HepG2 (cell line): ENCODE measurements at regions not wholly inside any gene's neighbourhood (a gene's known extent, or its start where the extent isn't known, plus 50 kb on each side); places are given as distances from the start of the nearest gene placed in this dataset.
"Not testable (repeated sequence)": the region's sequence is repeated elsewhere in the genome, so short reads cannot be mapped to it uniquely, and the experiment has no call there.

Experiments
- ATAC-seq: fragments of 200-7000 bp; cut with Tn5 transposase; 3 replicates; pipeline ENCODE4 v1.9.1; 2020; ENCODE audit warnings: mild to moderate bottlenecking, moderate library complexity
- BruUV-seq: library from RNA; stranded (reverse); fragments of 400-500 nt; replicated peaks from 2 replicates; lab custom pipeline; 2021; lab: Mats Ljungman, UMichigan
- CTCF ChIA-PET: fragments of 300-600 bp; formaldehyde crosslinking; extraction: SDS; loops from one replicate; lab custom pipeline; 2021; ENCODE audit warnings: low total read pairs, inconsistent platforms, low intra/inter-chr PET ratio; lab: Yijun Ruan, JAX
- POLR2A ChIA-PET: fragments of 350-600 bp; sonication (Branson Sonifier 250); formaldehyde crosslinking; loops from one replicate; lab custom pipeline; 2020; ENCODE audit warnings: antibody characterized with exemption, inconsistent platforms; lab: Yijun Ruan, JAX
- DNase-seq: peaks from one replicate; pipeline ENCODE4 v3.0.0-alpha.2; 2015; ENCODE audit warnings: low spot score
- FAIRE-seq: peaks from 3 replicates; lab custom pipeline; 2011; peaks lifted over from hg19 to GRCh38; lab: Jason Lieb, UNC
- H2AFZ ChIP-seq: one replicate; pipeline ENCODE4 v1.6.1; 2011; ENCODE audit warnings: low read length, inconsistent platforms
- H3K27ac ChIP-seq: fragments of 300-600 bp; 3 replicates; pipeline ENCODE4 v1.8.0; 2011; ENCODE audit warnings: mixed run types, mild to moderate bottlenecking, mixed read lengths, low read length, inconsistent platforms; ENCODE audit not compliant: insufficient read depth; ENCODE audit errors: extremely low read length
- H3K27me3 ChIP-seq, 2 experiments: fragments of 200-600 bp in 1 of 2; 2 replicates in 1 of 2; 3 replicates in 1 of 2; pipeline versions ENCODE4 v1.6.0 to v1.8.0; 2011; ENCODE audit warnings: low read length in 2 of 2, mild to moderate bottlenecking in 2 of 2, moderate library complexity in 2 of 2, inconsistent platforms in 1 of 2; ENCODE audit not compliant: insufficient read depth in 2 of 2, control insufficient read depth in 1 of 2
- H3K36me3 ChIP-seq, 2 experiments: fragments of 200-600 bp in 1 of 2; replicated peaks in 1 of 2; 2 replicates in 1 of 2; 3 replicates in 1 of 2; pipeline versions ENCODE4 v1.5.1 to v1.8.0; 2011; ENCODE audit warnings: low read length in 2 of 2, inconsistent platforms in 1 of 2; ENCODE audit not compliant: insufficient read depth in 2 of 2, control insufficient read depth in 1 of 2
- H3K4me1 ChIP-seq: 2 replicates; pipeline ENCODE4 v1.5.1; 2012; ENCODE audit warnings: low read length, inconsistent platforms; ENCODE audit not compliant: insufficient read depth
- H3K4me2 ChIP-seq: 2 replicates; pipeline ENCODE4 v1.6.0; 2011; ENCODE audit warnings: low read depth, low read length, inconsistent platforms
- H3K4me3 ChIP-seq, 3 experiments: fragments of 200-600 bp in 1 of 3; sonication (generic), shearing (Covaris generic) in 1 of 3; replicated peaks in 1 of 3; 2 replicates each; pipeline ENCODE4 v1.5.1; 2011 to 2016; ENCODE audit warnings: low read length in 3 of 3, inconsistent platforms in 2 of 3, low read depth in 2 of 3, mild to moderate bottlenecking in 2 of 3, control low read depth in 1 of 3, mixed read lengths in 1 of 3; ENCODE audit not compliant: insufficient read depth in 1 of 3
- H3K79me2 ChIP-seq: one replicate; pipeline ENCODE4 v1.6.1; 2011; ENCODE audit warnings: low read length, inconsistent platforms; ENCODE audit not compliant: insufficient read depth
- H3K9ac ChIP-seq: 2 replicates; pipeline ENCODE4 v1.6.0; 2011; ENCODE audit warnings: mild to moderate bottlenecking, low read depth, low read length, inconsistent platforms; ENCODE audit not compliant: insufficient read depth
- H3K9me3 ChIP-seq: 2 replicates; pipeline ENCODE4 v1.5.1; 2012; ENCODE audit warnings: mild to moderate bottlenecking, low read length
- H4K20me1 ChIP-seq: 2 replicates; pipeline ENCODE4 v1.6.0; 2011; ENCODE audit warnings: inconsistent platforms, mild to moderate bottlenecking, low read length, moderate library complexity; ENCODE audit not compliant: insufficient read depth
- WGBS: methylation state at CpG from one replicate; pipeline ENCODE4 v1.1.6; 2017; ENCODE audit warnings: low lambda C conversion rate; 5-methylcytosine and 5-hydroxymethylcytosine counted together
- in situ Hi-C: cut with HindIII; loops from 2 replicates; pipeline ENCODE4 v1.10.0; 2017; ENCODE audit warnings: low pct_unique_long_range_greater_than_20kb; ENCODE audit not compliant: extremely low pct_ligation_motif_present
- intact Hi-C: fragments of 100-400 bp; cut with micrococcal nuclease; formaldehyde crosslinking; loops from one replicate; pipeline ENCODE4 v1.10.0; 2022; ENCODE audit not compliant: unreplicated experiment

DNA sequence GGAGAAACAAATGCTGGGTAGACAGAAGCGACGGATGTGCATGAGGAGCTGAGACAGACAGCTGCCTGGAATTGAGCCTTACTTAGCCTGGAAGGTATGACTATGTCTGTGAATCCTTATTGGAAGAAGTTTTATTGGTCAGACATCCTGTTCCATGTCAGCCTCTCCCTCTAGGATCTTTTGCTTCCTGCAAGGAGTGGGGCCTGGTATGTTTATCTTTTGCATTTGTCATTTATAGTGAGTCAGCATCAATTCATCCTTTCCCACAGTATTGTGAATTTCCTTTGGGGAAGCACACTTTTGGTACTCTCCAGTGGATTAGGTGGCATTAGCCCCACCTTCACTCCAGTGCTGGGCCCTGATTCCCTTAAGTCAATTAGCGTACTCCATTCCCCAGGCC, 74.7 kb downstream of the NPIPB5 start:
- WGBS, result 50% methylated on average over 3 of the region's 3 CpGs
- H3K9me3 ChIP-seq, H3K36me3 ChIP-seq, H3K4me3 ChIP-seq, in situ Hi-C loops, intact Hi-C loops, H4K20me1 ChIP-seq, POLR2A ChIA-PET, H3K27me3 ChIP-seq, DNase-seq, H2AFZ ChIP-seq, H3K4me2 ChIP-seq, BruUV-seq, H3K4me1 ChIP-seq, ATAC-seq, H3K27ac ChIP-seq, FAIRE-seq, CTCF ChIA-PET, H3K9ac ChIP-seq, H3K79me2 ChIP-seq: not testable (repeated sequence)

DNA sequence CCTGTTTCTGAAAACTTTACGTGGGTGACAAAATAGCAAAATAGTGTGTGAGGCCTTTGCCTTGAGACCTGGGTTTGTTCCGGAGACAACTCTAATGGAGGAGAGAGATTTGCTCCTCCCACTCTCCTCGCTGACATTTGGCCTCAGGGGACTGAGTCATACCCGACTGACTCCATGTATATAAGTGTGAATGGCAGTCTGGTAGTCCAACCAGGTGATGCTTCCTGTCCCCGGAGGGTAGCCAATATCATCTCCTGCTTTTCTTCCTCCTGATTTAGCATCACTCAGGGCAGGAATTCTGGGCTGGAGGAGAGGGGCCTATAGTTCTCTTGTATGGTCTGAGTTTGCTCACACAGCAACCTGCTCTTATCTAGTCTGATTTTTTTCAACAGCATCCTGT, 76.0 kb downstream of the NPIPB5 start:
- BruUV-seq, DNase-seq, POLR2A ChIA-PET, H3K9ac ChIP-seq, H3K36me3 ChIP-seq, in situ Hi-C loops, H4K20me1 ChIP-seq, H3K27ac ChIP-seq, CTCF ChIA-PET, H3K9me3 ChIP-seq, H3K4me2 ChIP-seq, FAIRE-seq, intact Hi-C loops, H3K4me3 ChIP-seq, H3K79me2 ChIP-seq, H3K4me1 ChIP-seq, H2AFZ ChIP-seq: not testable (repeated sequence)
- peaks cover 1 to 11% of the 10 kb centered on the region in 2 experiments; a peak in 4 of 5 replicates for H3K27me3 ChIP-seq
- WGBS, result 0% methylated on average over 1 of the region's 5 CpGs
- peak; percentile 56 for ATAC-seq

DNA sequence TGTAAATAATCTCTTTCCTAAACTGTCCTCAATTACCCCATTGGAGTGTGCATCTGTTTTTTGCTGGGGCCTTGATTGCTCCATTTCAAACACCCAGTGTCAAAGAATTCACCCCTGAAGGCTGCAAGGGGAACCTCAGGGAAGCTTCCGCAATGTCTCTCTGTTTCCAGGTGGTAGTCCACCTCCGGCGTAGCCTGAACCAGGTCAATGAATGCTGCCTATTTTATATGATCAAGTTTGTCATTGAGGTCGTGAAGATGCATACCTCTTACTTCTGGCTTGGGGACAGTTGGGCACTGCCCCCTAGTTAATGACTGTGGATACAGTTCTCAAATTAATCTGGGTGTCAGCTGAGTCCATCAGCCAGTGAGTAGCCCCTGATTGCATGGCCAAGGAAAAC, 79.1 kb downstream of the NPIPB5 start:
- WGBS, result 66% methylated on average over 4 of the region's 4 CpGs
- H3K27ac ChIP-seq, H3K36me3 ChIP-seq, H3K4me3 ChIP-seq, intact Hi-C loops, H3K4me1 ChIP-seq, POLR2A ChIA-PET, CTCF ChIA-PET, BruUV-seq, DNase-seq, H3K9ac ChIP-seq, H2AFZ ChIP-seq, H3K4me2 ChIP-seq, FAIRE-seq, ATAC-seq, in situ Hi-C loops, H4K20me1 ChIP-seq, H3K9me3 ChIP-seq, H3K79me2 ChIP-seq, H3K27me3 ChIP-seq: not testable (repeated sequence)

DNA sequence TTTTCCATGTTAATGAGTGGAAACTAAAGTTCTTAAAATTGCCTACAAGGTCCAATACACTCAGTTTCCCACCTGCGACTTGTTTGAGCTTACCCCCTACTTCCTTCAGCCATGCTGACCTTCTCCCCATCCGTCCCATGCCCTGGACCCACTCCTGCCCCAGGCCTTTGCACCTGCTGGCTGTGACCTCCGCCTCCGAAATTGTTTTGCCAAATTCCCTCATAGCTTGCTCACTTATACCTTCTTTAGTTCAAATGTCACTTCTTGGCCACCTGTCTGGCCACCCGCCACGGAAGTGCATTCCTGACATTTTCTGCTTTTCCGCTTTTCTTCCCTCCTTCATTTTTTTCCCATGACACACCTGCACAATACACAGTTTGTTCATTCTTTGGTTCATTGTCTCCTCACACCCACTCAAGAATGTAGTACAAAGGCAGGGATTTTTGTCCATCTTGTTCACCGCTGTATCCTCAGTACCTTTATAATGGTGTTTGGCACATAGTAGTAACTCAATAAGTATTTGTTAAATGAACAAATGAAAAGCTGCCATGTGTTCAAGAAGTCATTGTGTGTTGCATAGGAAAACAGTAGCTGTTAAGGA, 85.9 kb downstream of the NPIPB5 start:
- H3K36me3 ChIP-seq, POLR2A ChIA-PET, CTCF ChIA-PET, DNase-seq, H3K27ac ChIP-seq, H2AFZ ChIP-seq, FAIRE-seq, H3K9me3 ChIP-seq, in situ Hi-C loops, H3K79me2 ChIP-seq, H4K20me1 ChIP-seq, H3K4me1 ChIP-seq, H3K4me3 ChIP-seq, H3K4me2 ChIP-seq, H3K9ac ChIP-seq, intact Hi-C loops, H3K27me3 ChIP-seq, BruUV-seq, ATAC-seq: not testable (repeated sequence)
- WGBS, result no CpG with 5 or more reads among the region's 8 CpGs
